VCaP (cell line): ENCODE measurements at regions not wholly inside any gene's neighbourhood (a gene's known extent, or its start where the extent isn't known, plus 50 kb on each side); places are given as distances from the start of the nearest gene placed in this dataset.

Experiments used
- H3K27ac ChIP-seq: fragments of 450-650 bp; 2 replicates; pipeline ENCODE4 v1.5.1; 2017
- CTCF ChIP-seq: fragments of 450-650 bp; conservative IDR thresholded peaks from 2 replicates; pipeline ENCODE4 v1.5.1; 2017; ENCODE audit warnings: mild to moderate bottlenecking, moderate library complexity

GRCh38 chr18:54716586-54716985, 111.7 kb upstream of the RAB27B start:
- TF ChIP-seq CTCF = no peak
- no peak overlapping the region for H3K27ac ChIP-seq

- no peak overlapping the region for H3K27ac ChIP-seq
- TF ChIP-seq CTCF = no peak
These were observed 110.4 kb upstream of the RAB27B start for GRCh38 chr18:54717673-54718407.

- no peak overlapping the region for H3K27ac ChIP-seq
- no peak for TF ChIP-seq CTCF
These were observed 109.9 kb upstream of the RAB27B start for GRCh38 chr18:54718408-54718773.

GRCh38 chr18:54720620-54721019, 107.7 kb upstream of the RAB27B start:
- no peak for TF ChIP-seq CTCF
- no peak overlapping the region for H3K27ac ChIP-seq

GRCh38 chr18:54726143-54726542, 102.1 kb upstream of the RAB27B start:
- H3K27ac ChIP-seq = no peak overlapping the region
- TF ChIP-seq CTCF = no peak

GRCh38 chr18:54734059-54734458, 94.2 kb upstream of the RAB27B start:
- no peak for TF ChIP-seq CTCF
- no peak overlapping the region for H3K27ac ChIP-seq

GRCh38 chr18:54736981-54737380, 91.3 kb upstream of the RAB27B start:
- H3K27ac ChIP-seq = no peak overlapping the region
- TF ChIP-seq CTCF = no peak
